ENCODE measurements at regions not wholly inside any gene's neighbourhood (a gene's known extent, or its start where the extent isn't known, plus 50 kb on each side); places are given as distances from the start of the nearest gene placed in this dataset.

DNA sequence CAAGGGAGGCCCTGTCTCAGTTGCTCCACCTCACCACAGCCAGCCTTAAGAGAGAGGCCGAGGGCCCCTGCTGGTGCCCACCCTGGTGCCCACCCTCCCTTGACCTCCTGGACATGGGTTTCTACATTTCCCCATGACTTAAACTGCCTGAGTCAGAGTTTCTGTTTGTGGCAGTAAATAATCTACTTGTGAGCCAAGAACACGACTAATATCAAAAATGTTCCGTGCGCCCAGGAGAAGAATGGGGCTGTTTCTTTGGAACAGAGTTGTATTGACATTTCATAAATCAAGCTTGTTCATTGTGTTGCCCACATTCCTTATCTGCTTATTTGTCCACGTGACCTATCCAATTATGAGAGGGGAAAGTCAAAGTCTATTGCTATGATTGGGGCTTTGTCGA, 143.5 kb downstream of the ANKRD60 start:
- no peak for TF ChIP-seq CTCF (conservative IDR thresholded peaks at IDR 0.05; ENCODE audit: low read depth, low read length)
- no peak for TF ChIP-seq EZH2 (IDR thresholded peaks at IDR 0.05; ENCODE audit: low read length, unreplicated experiment)
